ENCODE measurements at regions not wholly inside any gene's neighbourhood (a gene's known extent, or its start where the extent isn't known, plus 50 kb on each side); places are given as distances from the start of the nearest gene placed in this dataset.

- in situ Hi-C loops (cut with MboI; ENCODE audit: low pct_unique_long_range_greater_than_20kb, low sequenced_read_pairs, unreplicated experiment): no loop called here
- no peak for DNase-seq (ENCODE audit: low spot score)
- TF ChIP-seq CTCF (IDR thresholded peaks at IDR 0.05; ENCODE audit: extremely low read depth, insufficient read depth, missing control alignments): no peak
Measured at GRCh38 chr11:109029927-109030326, 365.1 kb downstream of the DDX10 start.

- DNase-seq (ENCODE audit: low spot score): no peak
- in situ Hi-C loops (cut with MboI; ENCODE audit: low pct_unique_long_range_greater_than_20kb, low sequenced_read_pairs, unreplicated experiment): no loop called here
- no peak for TF ChIP-seq CTCF (IDR thresholded peaks at IDR 0.05; ENCODE audit: extremely low read depth, insufficient read depth, missing control alignments)
Measured at GRCh38 chr11:109033627-109034338, 368.9 kb downstream of the DDX10 start.

- no peak for DNase-seq (ENCODE audit: low spot score)
- in situ Hi-C loops (cut with MboI; ENCODE audit: low pct_unique_long_range_greater_than_20kb, low sequenced_read_pairs, unreplicated experiment): no loop called here
- no peak for TF ChIP-seq CTCF (IDR thresholded peaks at IDR 0.05; ENCODE audit: extremely low read depth, insufficient read depth, missing control alignments)
Measured at GRCh38 chr11:109034339-109034696, 369.4 kb downstream of the DDX10 start.

GRCh38 chr11:109035284-109035683 lies 370.4 kb downstream of the DDX10 start:
- no peak for TF ChIP-seq CTCF (IDR thresholded peaks at IDR 0.05; ENCODE audit: extremely low read depth, insufficient read depth, missing control alignments)
- DNase-seq (ENCODE audit: low spot score): no peak
- in situ Hi-C loops (cut with MboI; ENCODE audit: low pct_unique_long_range_greater_than_20kb, low sequenced_read_pairs, unreplicated experiment): no loop called here

GRCh38 chr11:109036011-109036410 lies 371.1 kb downstream of the DDX10 start:
- in situ Hi-C loops (cut with MboI; ENCODE audit: low pct_unique_long_range_greater_than_20kb, low sequenced_read_pairs, unreplicated experiment): no loop called here
- no peak for DNase-seq (ENCODE audit: low spot score)
- TF ChIP-seq CTCF (IDR thresholded peaks at IDR 0.05; ENCODE audit: extremely low read depth, insufficient read depth, missing control alignments): no peak

GRCh38 chr11:109037856-109038780 lies 373.2 kb downstream of the DDX10 start:
- in situ Hi-C loops (cut with MboI; ENCODE audit: low pct_unique_long_range_greater_than_20kb, low sequenced_read_pairs, unreplicated experiment): no loop called here
- TF ChIP-seq CTCF (IDR thresholded peaks at IDR 0.05; ENCODE audit: extremely low read depth, insufficient read depth, missing control alignments): no peak
- DNase-seq (ENCODE audit: low spot score): no peak
